Epidermal melanocyte (primary cell): ENCODE measurements at regions not wholly inside any gene's neighbourhood (a gene's known extent, or its start where the extent isn't known, plus 50 kb on each side); places are given as distances from the start of the nearest gene placed in this dataset.

Experiments used
- DNase-seq: peaks from one replicate; pipeline ENCODE4 v3.0.0; 2011; ENCODE audit warnings: low spot score; ENCODE audit not compliant: insufficient read length

- DNase-seq: no peak
Observed at GRCh38 chr5:141778206-141778605, 96.2 kb upstream of the ARAP3 start.

- no peak for DNase-seq
Observed at GRCh38 chr5:141777711-141778110, 95.7 kb upstream of the ARAP3 start.

DNA sequence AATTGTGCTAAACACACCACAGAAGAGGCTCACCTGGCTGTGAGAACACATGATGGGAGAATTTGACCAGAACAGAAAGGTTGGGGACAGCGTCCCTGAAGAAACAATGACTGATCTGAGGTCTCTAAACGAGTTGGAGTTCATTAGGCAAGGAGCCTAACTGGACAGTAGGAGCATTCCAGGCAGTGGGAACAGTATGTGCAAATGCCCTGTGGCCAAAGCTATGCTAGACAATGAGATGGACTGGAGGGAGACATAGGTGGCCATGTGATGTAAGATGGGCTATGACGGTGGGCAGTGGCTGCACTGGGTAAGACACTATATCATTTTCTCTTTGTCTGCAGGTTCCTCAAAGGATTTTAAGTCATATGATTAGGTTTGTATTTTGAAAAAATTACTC, 95.1 kb upstream of the ARAP3 start:
- DNase-seq: no peak

GRCh38 chr5:141773779-141774562, 91.9 kb upstream of the ARAP3 start:
- DNase-seq: no peak

DNA sequence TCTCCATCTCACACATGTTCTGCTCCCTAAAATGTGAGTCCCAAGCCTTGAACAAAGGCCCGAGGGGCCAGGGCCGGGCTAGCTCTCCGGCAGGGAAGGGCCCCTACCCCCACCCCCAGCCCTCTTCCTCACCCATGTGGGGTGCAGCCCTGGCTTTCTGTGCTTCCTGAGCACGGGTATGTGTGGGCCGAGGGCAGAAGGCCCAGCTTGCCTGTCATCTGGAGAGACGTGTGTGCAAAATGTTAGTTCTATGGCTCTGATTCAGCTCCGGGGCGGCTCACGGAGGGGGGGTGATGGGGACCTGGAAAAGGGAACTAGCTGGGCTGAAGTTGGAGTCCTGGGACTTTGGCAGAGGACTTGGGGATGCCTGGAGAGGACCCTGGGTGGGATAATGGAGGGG, 90.3 kb upstream of the ARAP3 start:
- DNase-seq: no peak

DNA sequence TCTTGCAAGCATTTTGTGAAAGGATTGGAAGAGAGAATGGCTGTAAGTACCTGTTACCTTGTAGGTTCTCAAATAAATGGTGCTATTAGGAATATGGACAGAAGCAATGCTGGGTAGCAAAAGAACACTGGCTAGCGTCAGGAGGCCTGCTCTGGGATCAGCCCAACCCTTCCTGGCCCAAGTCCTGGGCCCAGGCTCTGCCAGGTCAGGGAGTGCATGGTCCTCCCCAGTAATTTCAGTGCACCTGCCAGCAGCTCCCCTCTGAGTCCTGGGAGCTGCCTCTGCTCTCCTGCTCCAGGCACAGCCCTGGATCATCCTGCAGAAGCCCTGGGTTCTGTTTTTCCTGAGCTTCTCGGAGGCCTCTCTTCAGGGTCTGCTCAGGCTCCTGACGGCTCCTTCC, 89.5 kb upstream of the ARAP3 start:
- DNase-seq: no peak

GRCh38 chr5:141771031-141771430, 89.0 kb upstream of the ARAP3 start:
- DNase-seq: no peak

- no peak for DNase-seq
Observed at GRCh38 chr5:141769671-141770070, 87.6 kb upstream of the ARAP3 start.

GRCh38 chr5:141767671-141768070, 85.6 kb upstream of the ARAP3 start:
- no peak for DNase-seq

DNA sequence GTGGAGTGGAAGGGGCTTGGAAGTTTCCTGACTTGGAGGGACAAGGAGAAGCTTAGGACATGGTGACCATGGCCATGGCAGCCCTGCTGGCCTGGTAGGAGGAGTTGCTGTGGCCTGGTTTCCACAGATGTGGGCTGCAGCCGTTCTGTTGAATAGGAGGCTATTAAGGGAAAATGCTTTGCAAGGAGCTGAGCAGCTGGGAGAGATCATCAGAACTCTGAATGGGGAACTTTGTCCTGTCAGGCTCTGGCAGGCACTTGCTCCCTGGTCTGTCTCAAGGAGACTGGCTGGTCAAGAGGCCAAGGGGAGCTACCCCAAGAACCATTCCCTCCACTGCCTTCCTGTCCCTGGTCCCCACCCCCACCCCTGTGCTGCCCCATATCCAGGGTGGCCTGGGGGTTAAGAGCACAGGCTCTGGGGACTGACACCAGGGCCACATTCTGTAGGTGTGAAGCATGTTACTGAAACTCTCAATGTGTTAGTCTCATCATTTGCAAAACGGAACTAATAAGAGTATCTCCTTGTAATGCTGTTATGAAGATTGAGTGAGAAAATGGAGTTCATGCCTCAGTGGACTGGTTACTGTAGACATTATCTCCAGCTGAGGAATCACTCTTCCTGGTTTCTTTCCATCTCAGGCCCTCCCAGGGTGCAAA, 84.0 kb upstream of the ARAP3 start:
- no peak for DNase-seq

DNA sequence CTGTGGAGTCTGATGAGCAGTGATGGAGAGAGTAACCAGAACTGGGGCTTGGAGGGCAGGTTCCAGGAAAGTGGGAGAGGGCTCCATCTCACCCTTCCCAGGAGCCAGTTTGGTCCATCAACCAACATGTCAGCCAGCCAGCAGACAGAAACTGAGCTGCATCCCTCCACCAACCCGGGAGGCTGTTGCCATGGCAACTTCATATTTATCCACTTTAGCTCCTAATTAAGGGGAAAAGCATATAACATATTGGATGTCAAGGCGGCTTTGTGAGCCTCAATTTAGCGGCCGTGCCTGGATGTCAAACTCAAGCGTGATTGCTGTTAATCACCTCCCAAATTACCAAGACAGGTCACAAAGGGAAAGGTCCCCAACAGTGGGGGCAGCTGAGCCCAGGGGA, 81.5 kb upstream of the ARAP3 start:
- no peak for DNase-seq

- no peak for DNase-seq
Observed at GRCh38 chr5:141762790-141763368, 80.8 kb upstream of the ARAP3 start.

- DNase-seq: no peak
Observed at GRCh38 chr5:141762316-141762715, 80.3 kb upstream of the ARAP3 start.

GRCh38 chr5:141760753-141761152, 78.7 kb upstream of the ARAP3 start:
- DNase-seq: no peak

GRCh38 chr5:141760193-141760592, 78.2 kb upstream of the ARAP3 start:
- DNase-seq: no peak

DNA sequence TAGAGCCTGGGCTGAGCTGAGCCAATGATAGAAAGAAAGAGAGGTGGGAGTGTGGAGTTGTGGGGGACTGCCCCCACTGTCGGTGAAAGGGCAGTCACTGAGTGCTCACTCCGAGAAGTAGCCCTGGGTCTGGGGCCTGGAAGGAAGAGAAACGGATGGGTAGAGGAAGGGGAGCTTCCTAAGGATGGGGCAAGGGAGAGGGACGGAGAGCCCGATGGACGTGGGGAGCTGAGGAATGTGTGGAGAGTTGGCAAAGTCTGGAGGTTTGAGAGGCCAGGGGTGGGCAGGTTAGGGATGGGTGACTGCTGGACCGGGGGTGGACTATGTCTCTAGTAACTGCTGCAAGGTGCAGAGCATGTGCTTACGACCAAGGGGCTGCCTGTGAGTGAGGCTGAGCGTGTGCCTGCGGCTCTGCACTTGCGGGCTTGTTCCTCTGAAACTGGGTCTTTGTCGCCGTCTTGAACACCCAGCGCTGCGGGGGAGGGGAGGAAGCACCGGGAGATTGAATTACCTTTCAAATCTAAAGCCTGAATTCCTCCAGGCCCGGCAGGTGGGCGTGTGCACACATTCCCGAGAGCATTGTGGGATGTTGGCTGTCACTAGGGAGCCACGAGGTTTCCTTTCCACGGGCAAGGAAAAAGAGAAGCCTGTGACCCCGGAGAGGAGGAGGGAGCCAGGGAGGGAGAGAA, 76.4 kb upstream of the ARAP3 start:
- DNase-seq: no peak

DNA sequence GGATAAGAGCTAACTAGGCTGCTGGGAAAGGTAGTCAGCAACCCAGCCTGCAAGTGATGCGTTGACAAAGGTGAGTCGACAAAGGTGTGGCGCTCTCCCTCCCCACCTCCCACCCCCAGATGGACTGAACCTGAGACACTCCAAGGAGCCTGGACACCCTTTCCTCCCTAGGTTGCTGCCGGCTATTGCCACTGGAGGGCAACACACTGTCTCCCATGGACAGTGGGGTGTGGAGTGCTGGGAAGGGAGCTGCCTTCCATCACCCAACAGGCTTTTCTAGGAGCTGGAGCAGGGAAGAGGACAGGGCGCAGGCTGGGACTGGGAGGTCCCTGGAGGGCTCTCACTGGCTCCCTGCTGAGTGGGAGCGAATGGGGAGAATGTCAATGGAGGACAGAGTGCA, 75.4 kb upstream of the ARAP3 start:
- DNase-seq: no peak

- DNase-seq: no peak
Observed at GRCh38 chr5:141756196-141756595, 74.2 kb upstream of the ARAP3 start.

DNA sequence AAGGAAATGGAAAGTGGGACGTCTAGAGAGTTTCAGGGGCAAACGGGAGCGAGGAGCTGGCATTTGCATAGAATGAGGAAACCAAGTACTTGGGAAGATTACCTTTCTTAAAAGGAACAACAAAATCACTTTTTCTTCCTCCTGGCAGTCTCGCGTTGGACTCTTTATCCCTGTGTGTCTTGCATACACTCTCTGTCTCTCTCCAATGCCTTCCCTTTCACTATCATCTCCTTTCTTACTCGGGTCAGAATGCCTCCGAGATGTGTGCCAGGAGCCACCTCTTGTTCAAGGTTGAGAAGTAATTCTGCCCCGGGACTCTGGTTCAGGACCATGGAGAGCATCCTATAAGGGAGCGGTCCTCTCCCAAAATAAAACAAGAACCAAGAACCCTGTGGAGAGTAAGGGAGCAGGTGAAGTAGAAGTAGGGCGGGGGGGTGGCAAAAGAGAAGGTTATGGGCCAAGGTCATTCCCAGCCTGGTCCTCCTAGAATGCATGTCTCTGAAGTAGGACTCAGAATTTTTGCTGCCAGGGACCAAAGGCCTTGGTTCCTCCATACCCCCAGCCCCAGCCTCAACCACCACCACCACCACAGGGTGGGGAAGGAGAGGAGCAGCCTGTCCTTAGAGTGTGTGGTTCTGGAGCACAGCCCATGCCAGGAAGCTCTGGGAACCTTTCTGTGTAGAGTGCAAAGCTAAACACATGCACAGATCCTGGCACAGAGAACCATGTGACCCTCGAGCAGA, 72.1 kb upstream of the ARAP3 start:
- DNase-seq: peak; percentile 56

GRCh38 chr5:141753143-141753970, 71.3 kb upstream of the ARAP3 start:
- DNase-seq: no peak
